GM18517 (cell line): ENCODE measurements at regions not wholly inside any gene's neighbourhood (a gene's known extent, or its start where the extent isn't known, plus 50 kb on each side); places are given as distances from the start of the nearest gene placed in this dataset.

Experiments used
- ATAC-seq: cut with Tn5 transposase; IDR thresholded peaks from one replicate; pipeline ENCODE4 v1.9.1; 2021; ENCODE audit warnings: mild to moderate bottlenecking, moderate library complexity; ENCODE audit not compliant: unreplicated experiment

GRCh38 chr1:190540366-190540765, 62.7 kb upstream of the BRINP3 start:
- ATAC-seq: no peak

GRCh38 chr1:190551638-190552037, 74.0 kb upstream of the BRINP3 start:
- ATAC-seq: no peak

GRCh38 chr1:190560161-190560681, 82.6 kb upstream of the BRINP3 start:
- ATAC-seq: no peak

GRCh38 chr1:190563230-190563629, 85.6 kb upstream of the BRINP3 start:
- ATAC-seq: no peak

DNA sequence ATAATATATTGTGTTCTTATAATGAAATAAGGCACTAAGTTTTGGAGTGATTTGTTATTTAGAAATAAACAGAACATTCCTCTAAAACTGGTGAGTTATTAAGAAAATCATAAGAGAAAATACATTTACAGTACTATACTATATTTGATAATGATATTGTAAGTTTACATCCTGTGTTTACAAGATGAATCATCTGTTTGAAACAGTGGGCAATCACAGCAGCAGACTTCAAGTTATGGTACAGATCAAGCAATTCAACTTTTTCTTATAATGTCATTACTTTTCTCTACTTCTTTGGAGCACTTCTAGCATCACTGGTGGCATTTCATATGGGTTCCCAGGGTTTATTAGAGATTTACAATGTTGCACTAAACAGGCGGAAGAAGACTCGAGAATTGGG, 86.5 kb upstream of the BRINP3 start:
- no peak for ATAC-seq

DNA sequence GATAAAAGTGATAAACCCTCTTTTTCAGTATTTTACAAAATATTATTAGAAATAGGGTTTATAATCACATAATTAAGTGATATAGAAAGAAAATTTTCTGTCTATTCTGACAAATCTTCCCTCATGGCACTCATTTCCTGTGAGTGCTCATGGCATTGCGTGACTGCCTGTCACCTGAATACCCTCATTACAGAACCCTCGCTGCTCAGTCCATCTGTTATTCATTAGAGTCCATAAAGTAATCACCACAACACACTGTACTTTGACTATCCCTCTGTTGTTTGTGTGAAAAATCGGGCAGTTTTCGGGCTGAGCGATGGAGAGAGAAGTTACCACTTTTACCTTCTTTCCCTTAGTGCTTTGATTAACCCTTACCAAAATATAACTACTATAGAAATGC, 100.4 kb upstream of the BRINP3 start:
- ATAC-seq: no peak

- no peak for ATAC-seq
Measured at GRCh38 chr1:190578526-190578925, 100.9 kb upstream of the BRINP3 start.

DNA sequence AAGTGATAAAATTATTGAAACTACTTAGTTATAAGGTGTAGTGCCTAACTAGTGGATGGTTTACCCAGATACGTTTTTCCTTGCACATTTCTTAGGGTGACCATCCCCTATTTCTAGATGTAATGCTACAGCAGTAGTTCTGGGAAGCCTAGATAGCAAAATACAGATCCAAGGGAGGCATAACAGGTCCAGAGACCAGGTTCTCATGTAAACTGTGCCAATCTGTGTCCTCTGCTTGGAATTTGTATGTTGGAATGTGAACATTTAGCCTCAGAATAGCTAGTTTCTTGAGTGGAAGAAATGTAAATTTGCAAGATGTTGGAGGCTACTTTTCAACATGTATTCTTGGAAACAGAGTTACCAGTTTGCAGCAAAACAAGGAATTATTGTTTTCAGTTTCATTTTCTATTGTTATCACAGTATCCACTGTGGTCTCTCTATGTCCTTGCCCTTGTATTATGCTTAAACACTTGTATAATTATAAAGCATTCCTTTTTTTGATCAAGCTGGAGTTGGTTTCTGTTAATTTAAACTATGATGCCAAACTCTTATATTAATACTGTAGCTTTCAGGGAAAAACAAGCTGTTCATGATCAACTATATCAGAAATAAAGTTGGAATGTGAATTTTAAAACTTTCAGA, 102.0 kb upstream of the BRINP3 start:
- ATAC-seq: no peak

- ATAC-seq: no peak
Measured at GRCh38 chr1:190583862-190584261, 106.2 kb upstream of the BRINP3 start.

DNA sequence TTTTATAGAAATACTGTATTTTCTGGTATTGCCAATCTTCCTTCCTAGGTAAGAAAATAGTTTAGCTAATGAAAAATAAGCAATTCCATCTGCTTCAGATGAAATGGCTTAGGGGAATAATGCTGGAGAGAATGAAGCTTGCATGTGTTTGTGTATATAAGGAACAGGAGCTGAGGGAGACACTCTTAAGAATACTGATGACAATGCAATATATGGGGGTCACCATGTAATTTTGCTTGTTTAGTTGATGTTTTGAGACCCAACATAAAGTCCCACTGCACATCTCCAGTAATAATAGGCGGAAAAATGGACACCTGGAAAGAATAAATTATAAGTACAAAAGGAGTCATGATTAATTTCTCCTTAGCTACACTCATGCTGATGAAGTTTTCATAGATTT, 110.8 kb upstream of the BRINP3 start:
- no peak for ATAC-seq

GRCh38 chr1:190595438-190595837, 117.8 kb upstream of the BRINP3 start:
- ATAC-seq: no peak

DNA sequence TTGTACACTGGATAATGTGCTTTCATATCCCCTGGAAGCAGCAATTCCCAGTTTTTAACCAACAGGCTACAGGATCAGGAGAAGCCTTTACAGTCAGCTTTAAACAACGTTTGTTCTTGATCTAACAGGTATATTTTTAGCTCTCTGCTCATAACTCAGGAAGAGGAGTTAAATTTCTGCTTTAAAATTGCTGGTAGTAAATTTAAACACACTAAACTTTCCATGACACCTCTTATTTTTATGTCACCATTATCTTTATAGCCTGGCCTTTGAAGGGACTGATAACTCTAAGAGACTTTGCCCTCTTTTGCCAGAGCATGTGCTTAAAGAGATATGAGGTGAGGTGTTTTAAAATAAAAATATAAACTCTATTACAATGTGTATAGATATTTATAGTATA, 119.6 kb upstream of the BRINP3 start:
- ATAC-seq: no peak

GRCh38 chr1:190599670-190600069, 122.0 kb upstream of the BRINP3 start:
- no peak for ATAC-seq

DNA sequence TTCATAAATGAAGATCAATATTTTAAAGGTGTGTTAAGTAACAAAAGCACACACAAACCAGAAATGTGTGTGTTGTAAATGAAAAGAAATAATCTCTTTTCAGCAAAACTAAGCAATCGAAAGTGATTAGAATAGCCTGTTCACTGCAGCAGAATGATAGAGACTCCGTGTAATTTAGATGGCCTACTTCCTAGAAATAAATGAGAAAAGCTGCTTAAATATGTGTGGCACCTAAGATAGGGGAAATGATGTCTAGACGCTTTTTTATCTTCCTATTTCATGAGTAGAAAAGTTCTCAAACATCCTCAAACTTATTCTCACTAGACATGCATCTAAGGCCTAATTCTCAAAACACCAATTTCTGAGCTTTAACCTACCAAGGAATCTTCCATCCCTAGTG, 124.7 kb upstream of the BRINP3 start:
- no peak for ATAC-seq

- ATAC-seq: no peak
Measured at GRCh38 chr1:190608282-190608681, 130.6 kb upstream of the BRINP3 start.

DNA sequence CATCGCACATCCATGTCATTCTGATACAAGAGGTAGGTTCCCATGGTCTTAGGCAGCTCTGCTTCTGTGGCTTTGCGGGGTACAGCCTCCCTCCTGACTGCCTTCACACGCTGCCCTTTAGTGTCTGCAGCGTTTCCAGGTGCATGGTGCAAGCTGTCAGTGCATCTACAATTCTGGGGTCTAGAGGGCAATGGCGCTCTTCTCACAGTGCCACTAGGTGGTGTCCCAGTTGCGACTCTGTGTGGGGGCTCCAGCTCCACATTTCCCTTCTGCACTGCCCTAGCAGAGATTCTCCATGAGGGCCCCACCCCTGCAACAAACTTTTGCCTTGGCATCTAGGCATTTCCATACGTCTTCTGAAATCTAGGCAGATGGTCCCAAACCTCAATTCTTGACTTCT, 138.2 kb upstream of the BRINP3 start:
- no peak for ATAC-seq

GRCh38 chr1:190616235-190616634, 138.6 kb upstream of the BRINP3 start:
- no peak for ATAC-seq

DNA sequence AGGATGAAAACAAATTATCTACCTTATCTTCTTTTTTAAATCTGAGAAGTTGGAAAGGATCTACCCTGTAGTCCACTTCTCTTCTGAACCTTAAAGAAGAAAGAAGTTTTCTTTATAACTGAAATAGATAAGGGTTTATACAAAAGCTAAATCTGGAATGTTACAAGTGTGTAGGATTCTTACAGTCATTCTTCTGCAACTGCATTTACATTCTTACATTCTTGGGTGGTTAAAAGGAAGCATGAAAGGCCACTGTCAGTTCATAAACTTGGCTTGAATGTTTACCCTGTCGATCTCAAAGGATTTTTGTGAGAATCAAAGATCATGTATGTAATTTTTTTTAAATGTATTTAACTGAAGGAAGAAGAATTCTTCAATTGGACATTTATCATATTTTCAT, 142.1 kb upstream of the BRINP3 start:
- no peak for ATAC-seq

GRCh38 chr1:190633488-190633887, 155.8 kb upstream of the BRINP3 start:
- no peak for ATAC-seq

DNA sequence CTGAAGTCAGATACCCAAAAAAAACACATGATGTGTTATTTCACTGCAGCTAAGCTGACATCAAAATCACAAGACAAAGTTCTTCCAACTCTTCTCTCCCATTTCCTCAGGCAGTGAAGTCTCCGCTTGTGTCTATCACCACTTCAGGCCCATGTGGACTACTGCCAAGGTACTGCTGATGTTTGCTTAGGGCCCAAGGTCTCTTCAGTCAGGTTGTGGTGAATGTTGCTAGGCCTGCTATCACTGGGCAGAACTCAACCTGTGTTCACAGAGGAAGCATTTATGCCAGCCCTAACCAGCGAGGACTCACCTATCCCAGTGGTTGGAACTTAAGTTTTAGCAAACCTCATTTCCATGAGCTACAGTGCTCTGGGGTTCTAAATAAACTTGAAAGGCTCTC, 156.5 kb upstream of the BRINP3 start:
- ATAC-seq: no peak

- no peak for ATAC-seq
Measured at GRCh38 chr1:190649553-190649952, 171.9 kb upstream of the BRINP3 start.

DNA sequence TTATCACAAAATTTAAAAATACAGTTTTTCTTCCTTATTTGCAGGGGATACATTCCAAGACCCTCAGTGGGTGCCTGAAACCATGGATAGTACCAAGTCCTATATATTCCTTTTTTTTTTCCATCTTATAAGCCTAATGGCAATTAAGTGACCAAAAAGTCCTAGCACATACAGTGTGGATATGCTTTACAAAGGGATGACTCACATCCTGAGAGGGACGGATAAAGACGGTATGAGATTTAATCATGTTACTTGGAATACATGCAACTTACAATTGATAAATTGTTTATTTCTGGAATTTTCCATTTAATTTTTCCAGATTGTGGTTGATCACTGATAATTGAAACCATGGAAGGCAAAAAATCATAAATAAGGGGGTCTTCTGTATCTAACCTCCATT, 181.2 kb upstream of the BRINP3 start:
- ATAC-seq: no peak

GRCh38 chr1:190663962-190664361, 186.3 kb upstream of the BRINP3 start:
- no peak for ATAC-seq
